Suprapubic skin (tissue), 4 donors: ENCODE measurements at regions not wholly inside any gene's neighbourhood (a gene's known extent, or its start where the extent isn't known, plus 50 kb on each side); places are given as distances from the start of the nearest gene placed in this dataset.

Source experiments
- CTCF ChIP-seq, 2 donors: fragments of 200-600 bp in 1 of 2; fragments of 450-650 bp in 1 of 2; sonication (generic) in 1 of 2; IDR thresholded peaks; one replicate each; pipeline ENCODE4 v1.5.1; 2016 to 2019; ENCODE audit warnings: antibody characterized with exemption in 2 of 2, mild to moderate bottlenecking in 1 of 2, moderate library complexity in 1 of 2
- POLR2A ChIP-seq, 2 donors: fragments of 450-650 bp; IDR thresholded peaks; one replicate each; pipeline ENCODE4 v1.6.1; 2017; ENCODE audit warnings: antibody characterized with exemption in 2 of 2, mild to moderate bottlenecking in 2 of 2, moderate library complexity in 2 of 2
- POLR2AphosphoS5 ChIP-seq, 3 donors: sonication (generic); formaldehyde crosslinking; IDR thresholded peaks; one replicate each; pipeline ENCODE4 v1.6.1; 2017; ENCODE audit warnings: antibody characterized with exemption in 3 of 3

DNA sequence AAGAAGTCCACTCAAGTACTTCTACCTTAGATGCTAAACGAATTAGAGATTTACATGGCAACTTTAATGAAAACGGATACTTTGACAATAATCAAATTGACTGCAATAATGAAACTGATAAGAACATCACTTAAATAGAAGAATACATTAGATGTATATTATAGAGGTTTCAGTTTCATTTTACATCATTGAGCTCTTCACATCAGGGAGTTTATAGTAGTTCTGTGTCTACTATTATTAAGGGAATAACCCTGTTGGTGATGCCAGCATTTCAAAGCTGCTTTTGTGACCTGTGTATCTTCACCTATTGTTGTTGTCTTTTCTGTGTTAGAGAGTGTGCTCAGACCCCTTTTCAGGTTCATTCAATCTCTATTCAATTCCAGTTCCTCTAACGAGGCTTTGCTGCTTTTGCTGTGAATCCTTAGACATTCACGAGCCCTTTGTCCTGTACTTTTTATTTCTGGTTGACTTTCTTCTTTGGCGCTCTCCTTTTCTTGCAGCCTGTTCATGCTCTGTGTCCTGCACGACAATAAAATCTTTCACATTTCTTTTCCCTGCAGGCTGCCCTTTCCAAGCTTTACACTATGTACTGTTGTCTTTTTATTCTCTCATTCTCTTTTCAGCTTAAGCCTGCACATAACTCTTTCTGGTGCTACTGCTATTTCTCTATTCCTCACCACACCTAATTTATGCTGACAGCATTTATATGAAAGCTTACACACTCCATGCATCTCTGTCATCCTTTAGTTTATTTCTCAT is 232.1 kb downstream of the CPE start:
- TF ChIP-seq CTCF (IDR thresholded peaks at IDR 0.05) (no peak), POLR2AphosphoS5 (IDR thresholded peaks at IDR 0.05) (no peak), POLR2A (IDR thresholded peaks at IDR 0.05) (no peak)
